ENCODE measurements at regions not wholly inside any gene's neighbourhood (a gene's known extent, or its start where the extent isn't known, plus 50 kb on each side); places are given as distances from the start of the nearest gene placed in this dataset.

GRCh38 chr1:29424266-29424665 is 187.9 kb downstream of the PTPRU start:
- no peak for TF ChIP-seq CTCF (IDR thresholded peaks at IDR 0.05)
- no peak for TF ChIP-seq EZH2 (IDR thresholded peaks at IDR 0.05)

All from neural progenitor cell (in vitro differentiated cells).